PC-3 (cell line): ENCODE measurements at regions not wholly inside any gene's neighbourhood (a gene's known extent, or its start where the extent isn't known, plus 50 kb on each side); places are given as distances from the start of the nearest gene placed in this dataset.

Experiments
- ATAC-seq: fragments of 200-7000 bp; cut with Tn5 transposase; 2 replicates; pipeline ENCODE4 v1.9.1; 2020; ENCODE audit warnings: mild to moderate bottlenecking, moderate library complexity
- BruUV-seq: library from RNA; stranded (reverse); fragments of 400-500 nt; replicated peaks from 2 replicates; lab custom pipeline; 2021; lab: Mats Ljungman, UMichigan
- CTCF ChIA-PET: fragments of 300-600 bp; sonication (Branson Sonifier 250); formaldehyde crosslinking; loops from one replicate; lab custom pipeline; 2022; ENCODE audit warnings: antibody characterized with exemption; lab: Charles Lee
- POLR2A ChIA-PET: fragments of 300-600 bp; sonication (Branson Sonifier 250); formaldehyde crosslinking; loops from one replicate; lab custom pipeline; 2022; ENCODE audit warnings: antibody characterized with exemption; ENCODE audit not compliant: unreplicated experiment; lab: Charles Lee
- DNase-seq: peaks from one replicate; pipeline ENCODE4 v3.0.0-alpha.2; 2015
- H2AFZ ChIP-seq: fragments of 300-600 bp; sonication (generic); 2 replicates; pipeline ENCODE4 v1.6.0; 2016; ENCODE audit warnings: antibody characterized with exemption, low read length
- H3F3A ChIP-seq: fragments of 300-600 bp; sonication (generic); one replicate; pipeline ENCODE4 v1.6.0; 2017; ENCODE audit warnings: antibody characterized with exemption, low read length, control low read depth, mild to moderate bottlenecking; ENCODE audit not compliant: unreplicated experiment
- H3K27ac ChIP-seq: fragments of 300-600 bp; sonication (generic); 2 replicates; pipeline ENCODE4 v1.5.1; 2016; ENCODE audit warnings: mild to moderate bottlenecking, low read length
- H3K27me3 ChIP-seq: fragments of 300-600 bp; sonication (generic); 2 replicates; pipeline ENCODE4 v1.6.1; 2016; ENCODE audit warnings: low read length, mixed read lengths
- H3K36me3 ChIP-seq: fragments of 300-600 bp; sonication (generic); 2 replicates; pipeline ENCODE4 v1.6.1; 2016; ENCODE audit warnings: low read depth, mixed run types, low read length, mixed read lengths
- H3K4me1 ChIP-seq: fragments of 300-600 bp; sonication (generic); 2 replicates; pipeline ENCODE4 v1.5.1; 2016; ENCODE audit warnings: low read length; ENCODE audit not compliant: insufficient read depth
- H3K4me2 ChIP-seq: fragments of 300-600 bp; sonication (generic); 2 replicates; pipeline ENCODE4 v1.6.0; 2016; ENCODE audit warnings: low read length
- H3K4me3 ChIP-seq: fragments of 300-600 bp; sonication (generic); 2 replicates; pipeline ENCODE4 v1.5.1; 2016; ENCODE audit warnings: mild to moderate bottlenecking, low read length, mixed read lengths
- H3K79me2 ChIP-seq: fragments of 300-600 bp; sonication (generic); 2 replicates; pipeline ENCODE4 v1.6.1; 2017; ENCODE audit warnings: low read length, mixed read lengths
- H3K9ac ChIP-seq: fragments of 300-600 bp; sonication (generic); 2 replicates; pipeline ENCODE4 v1.6.0; 2016; ENCODE audit warnings: mild to moderate bottlenecking, low read length
- H3K9me2 ChIP-seq: fragments of 300-600 bp; sonication (generic); replicated peaks from 2 replicates; pipeline ENCODE4 v1.6.1; 2016; ENCODE audit warnings: mixed run types, low read length, mixed read lengths
- H3K9me3 ChIP-seq: fragments of 300-600 bp; sonication (generic); 2 replicates; pipeline ENCODE4 v1.6.1; 2016; ENCODE audit warnings: low read length, mixed read lengths
- H4K20me1 ChIP-seq: fragments of 300-600 bp; sonication (generic); 2 replicates; pipeline ENCODE4 v1.6.1; 2016; ENCODE audit warnings: low read length, mixed read lengths
- CTCF ChIP-seq: fragments of 300-600 bp; sonication (generic); conservative IDR thresholded peaks from 2 replicates; pipeline ENCODE4 v1.5.1; 2017; ENCODE audit warnings: antibody characterized with exemption, low read depth, mild to moderate bottlenecking, low read length
- EZH2 ChIP-seq: fragments of 300-600 bp; sonication (generic); IDR thresholded peaks from one replicate; pipeline ENCODE4 v1.6.1; 2017; ENCODE audit warnings: antibody characterized with exemption, mild to moderate bottlenecking, low read length; ENCODE audit not compliant: unreplicated experiment
- EZH2phosphoT487 ChIP-seq: fragments of 300-600 bp; sonication (generic); IDR thresholded peaks from 2 replicates; pipeline ENCODE4 v1.6.1; 2018; ENCODE audit warnings: mild to moderate bottlenecking, antibody characterized with exemption, low read length, borderline replicate concordance
- intact Hi-C: fragments of 100-400 bp; cut with micrococcal nuclease; formaldehyde crosslinking; loops from 2 replicates; pipeline ENCODE4 v1.9.0; 2023

GRCh38 chr2:7111626-7112025, 194.4 kb downstream of the RNF144A start:
- intact Hi-C loops: loop anchor here (1.0 kb wide), 1 partner anchor 14 kb away; no protein-coding TSS in a partner anchor
- TF ChIP-seq EZH2phosphoT487: no peak
- TF ChIP-seq EZH2: no peak
- peak; percentile 39; the same call in 1 of the 2 replicates for TF ChIP-seq CTCF
- ATAC-seq (peak; percentile 73), DNase-seq (peak; percentile 37)
- H3K9ac ChIP-seq: no peak overlapping the region
- BruUV-seq: no TSS peak
- H3K36me3 ChIP-seq: no peaks in the 10 kb centered on the region
- no peaks in the 10 kb centered on the region for H3K9me2 ChIP-seq
- ChIA-PET CTCF (interaction anchor here (1.5 kb wide), 1 partner anchor 15 kb away, joined by 5 read pairs; no protein-coding TSS in a partner anchor), POLR2A (no interaction called here)
- no peaks in the 10 kb centered on the region for H4K20me1 ChIP-seq
- H3F3A ChIP-seq: no peaks in the 10 kb centered on the region
- no peak overlapping the region for H2AFZ ChIP-seq
- no peak overlapping the region for H3K27ac ChIP-seq
- no peaks in the 10 kb centered on the region for H3K27me3 ChIP-seq
- no peaks in the 10 kb centered on the region for H3K4me1 ChIP-seq
- no peaks in the 10 kb centered on the region for H3K79me2 ChIP-seq
- no peak overlapping the region for H3K4me2 ChIP-seq
- no peaks in the 10 kb centered on the region for H3K9me3 ChIP-seq
- no peak overlapping the region for H3K4me3 ChIP-seq

- Histone ChIP-seq H3K79me2 (no peaks in the 10 kb centered on the region), H3K27ac (no peak overlapping the region), H3K4me3 (no peak overlapping the region), H4K20me1 (no peaks in the 10 kb centered on the region), H3F3A (no peaks in the 10 kb centered on the region), H3K27me3 (no peaks in the 10 kb centered on the region), H3K9ac (no peak overlapping the region), H3K9me2 (no peaks in the 10 kb centered on the region), H2AFZ (no peak overlapping the region), H3K4me2 (no peak overlapping the region), H3K4me1 (no peaks in the 10 kb centered on the region), H3K9me3 (no peaks in the 10 kb centered on the region), H3K36me3 (no peaks in the 10 kb centered on the region)
- POLR2A ChIA-PET: no interaction called here
- intact Hi-C loops: no loop called here
- TF ChIP-seq CTCF: no peak
- TF ChIP-seq EZH2phosphoT487: no peak
- TF ChIP-seq EZH2: no peak
- ATAC-seq (no peak), DNase-seq (no peak)
- no TSS peak for BruUV-seq
- CTCF ChIA-PET: no interaction called here
These were observed 198.2 kb downstream of the RNF144A start for GRCh38 chr2:7115364-7115763.

GRCh38 chr2:7115906-7116305, 198.7 kb downstream of the RNF144A start:
- Histone ChIP-seq H3K9me3 (no peaks in the 10 kb centered on the region), H3K36me3 (no peaks in the 10 kb centered on the region), H3K4me2 (no peak overlapping the region), H3K27me3 (no peaks in the 10 kb centered on the region), H3K4me3 (no peak overlapping the region), H2AFZ (no peak overlapping the region), H3K4me1 (no peaks in the 10 kb centered on the region), H4K20me1 (no peaks in the 10 kb centered on the region), H3K27ac (no peak overlapping the region), H3K79me2 (no peaks in the 10 kb centered on the region), H3F3A (no peaks in the 10 kb centered on the region), H3K9ac (no peak overlapping the region), H3K9me2 (no peaks in the 10 kb centered on the region)
- DNase-seq: no peak
- no peak for ATAC-seq
- no TSS peak for BruUV-seq
- ChIA-PET CTCF (no interaction called here), POLR2A (no interaction called here)
- no peak for TF ChIP-seq CTCF
- TF ChIP-seq EZH2: no peak
- no peak for TF ChIP-seq EZH2phosphoT487
- intact Hi-C loops: no loop called here
